ENCODE measurements at regions not wholly inside any gene's neighbourhood (a gene's known extent, or its start where the extent isn't known, plus 50 kb on each side); places are given as distances from the start of the nearest gene placed in this dataset.
"Not testable (repeated sequence)": the region's sequence is repeated elsewhere in the genome, so short reads cannot be mapped to it uniquely, and the experiment has no call there.

- no peaks in the 10 kb centered on the region for H3K4me1 Mint-ChIP-seq
- no peaks in the 10 kb centered on the region for H3K9me3 Mint-ChIP-seq
- no peaks in the 10 kb centered on the region for H3K36me3 Mint-ChIP-seq
- no peak for TF ChIP-seq CTCF (IDR thresholded peaks at IDR 0.05; ENCODE audit: unreplicated experiment)
- no peak overlapping the region for H3K27ac Mint-ChIP-seq
- DNase-seq (ENCODE audit: low spot score in 2 of 2, unreplicated experiment in 2 of 2) = no peak
- no peak overlapping the region for H3K4me3 Mint-ChIP-seq
- H3K27me3 Mint-ChIP-seq (ENCODE audit: low read depth) = no peaks in the 10 kb centered on the region
Observed at GRCh38 chr9:24011009-24011717, 185.1 kb upstream of the ELAVL2 start.

- Mint-ChIP-seq H3K4me1 (no peaks in the 10 kb centered on the region), H3K4me3 (no peak overlapping the region), H3K36me3 (no peaks in the 10 kb centered on the region), H3K27ac (no peak overlapping the region), H3K27me3 (ENCODE audit: low read depth) (no peaks in the 10 kb centered on the region), H3K9me3 (no peaks in the 10 kb centered on the region)
- no peak for DNase-seq (ENCODE audit: low spot score in 2 of 2, unreplicated experiment in 2 of 2)
- TF ChIP-seq CTCF (IDR thresholded peaks at IDR 0.05; ENCODE audit: unreplicated experiment) = no peak
Observed at GRCh38 chr9:24009322-24009721, 183.3 kb upstream of the ELAVL2 start.

GRCh38 chr9:24007185-24007584 is 181.1 kb upstream of the ELAVL2 start:
- H3K27me3 Mint-ChIP-seq (ENCODE audit: low read depth) = no peaks in the 10 kb centered on the region
- H3K9me3 Mint-ChIP-seq = no peaks in the 10 kb centered on the region
- no peaks in the 10 kb centered on the region for H3K4me1 Mint-ChIP-seq
- H3K36me3 Mint-ChIP-seq = no peaks in the 10 kb centered on the region
- H3K27ac Mint-ChIP-seq = no peak overlapping the region
- H3K4me3 Mint-ChIP-seq = no peak overlapping the region
- no peak for DNase-seq (ENCODE audit: low spot score in 2 of 2, unreplicated experiment in 2 of 2)
- TF ChIP-seq CTCF (IDR thresholded peaks at IDR 0.05; ENCODE audit: unreplicated experiment) = no peak

GRCh38 chr9:23991874-23992273 is 165.8 kb upstream of the ELAVL2 start:
- H3K9me3 Mint-ChIP-seq = peaks cover 27% of the 10 kb centered on the region

GRCh38 chr9:23979491-23979890 is 153.5 kb upstream of the ELAVL2 start:
- Mint-ChIP-seq H3K4me1 (no peaks in the 10 kb centered on the region), H3K27me3 (ENCODE audit: low read depth) (no peaks in the 10 kb centered on the region), H3K36me3 (no peaks in the 10 kb centered on the region), H3K9me3 (peaks cover 2% of the 10 kb centered on the region), H3K27ac (no peak overlapping the region), H3K4me3 (no peak overlapping the region)
- DNase-seq (ENCODE audit: low spot score in 2 of 2, unreplicated experiment in 2 of 2) = no peak
- TF ChIP-seq CTCF (IDR thresholded peaks at IDR 0.05; ENCODE audit: unreplicated experiment) = no peak

More at GRCh38 chr9:23991874-23992273, 165.8 kb upstream of the ELAVL2 start:
- H3K4me3 Mint-ChIP-seq; H3K27me3 Mint-ChIP-seq (ENCODE audit: low read depth); H3K36me3 Mint-ChIP-seq; H3K4me1 Mint-ChIP-seq; H3K27ac Mint-ChIP-seq; DNase-seq (ENCODE audit: low spot score in 2 of 2, unreplicated experiment in 2 of 2): not testable (repeated sequence)

GRCh38 chr9:23962101-23962500 is 136.1 kb upstream of the ELAVL2 start:
- H3K27me3 Mint-ChIP-seq (ENCODE audit: low read depth) = no peaks in the 10 kb centered on the region
- H3K4me1 Mint-ChIP-seq = no peaks in the 10 kb centered on the region
- no peak overlapping the region for H3K27ac Mint-ChIP-seq
- no peak for TF ChIP-seq CTCF (IDR thresholded peaks at IDR 0.05; ENCODE audit: unreplicated experiment)
- peaks cover 59% of the 10 kb centered on the region for H3K9me3 Mint-ChIP-seq
- no peak for DNase-seq (ENCODE audit: low spot score in 2 of 2, unreplicated experiment in 2 of 2)
- peaks cover 7% of the 10 kb centered on the region for H3K36me3 Mint-ChIP-seq
- H3K4me3 Mint-ChIP-seq = no peak overlapping the region

Data from mesothelial cell of epicardium (in vitro differentiated cells).